Lower lobe of right lung (tissue), 2 donors: ENCODE measurements at regions not wholly inside any gene's neighbourhood (a gene's known extent, or its start where the extent isn't known, plus 50 kb on each side); places are given as distances from the start of the nearest gene placed in this dataset.

ENCODE experiments used
- ATAC-seq, 2 donors: fragments of 200-7000 bp; cut with Tn5 transposase; one replicate each; pipeline ENCODE4 v1.9.1; 2020 to 2022; ENCODE audit warnings: mild to moderate bottlenecking in 2 of 2, moderate library complexity in 2 of 2
- DNase-seq: peaks from one replicate; pipeline ENCODE4 v3.0.0-alpha.2; 2020
- H3K27ac ChIP-seq: fragments of 200-600 bp; one replicate; pipeline ENCODE4 v1.8.0; 2022
- H3K27me3 ChIP-seq: fragments of 200-600 bp; one replicate; pipeline ENCODE4 v1.8.0; 2022; ENCODE audit warnings: low read depth
- H3K36me3 ChIP-seq: fragments of 200-600 bp; one replicate; pipeline ENCODE4 v1.8.0; 2022; ENCODE audit warnings: mild to moderate bottlenecking
- H3K4me1 ChIP-seq: fragments of 200-600 bp; one replicate; pipeline ENCODE4 v1.8.0; 2022
- H3K4me3 ChIP-seq: fragments of 200-600 bp; one replicate; pipeline ENCODE4 v1.8.0; 2022; ENCODE audit warnings: mild to moderate bottlenecking
- H3K9me3 ChIP-seq: fragments of 200-600 bp; one replicate; pipeline ENCODE4 v1.8.0; 2022
- CTCF ChIP-seq: fragments of 200-600 bp; IDR thresholded peaks from one replicate; pipeline ENCODE4 v1.8.0; 2022; ENCODE audit warnings: antibody characterized with exemption, mild to moderate bottlenecking
- intact Hi-C: fragments of 100-400 bp; cut with DNase I; formaldehyde crosslinking; loops from one replicate; pipeline ENCODE4 v1.11.0; 2022
- donor health status: DM: no; HTN: yes; CAD: no; lungs with severe emphysema.

- ATAC-seq, result no peak
- Histone ChIP-seq H3K27ac (no peak overlapping the region), H3K4me3 (no peak overlapping the region), H3K27me3 (peaks cover 16% of the 10 kb centered on the region), H3K4me1 (peaks cover 11% of the 10 kb centered on the region), H3K9me3 (no peaks in the 10 kb centered on the region), H3K36me3 (no peaks in the 10 kb centered on the region)
- intact Hi-C loops, result no loop called here
- DNase-seq, result no peak
- no peak for TF ChIP-seq CTCF
These were observed 96.3 kb upstream of the DAP start for GRCh38 chr5:10857338-10857733.

- peak; percentile 77 for TF ChIP-seq CTCF
- H3K36me3 ChIP-seq, result no peaks in the 10 kb centered on the region
- ATAC-seq, result peak in 1 of 2 donors; percentile 53
- peaks cover 11% of the 10 kb centered on the region for H3K4me1 ChIP-seq
- peaks cover 16% of the 10 kb centered on the region for H3K27me3 ChIP-seq
- H3K4me3 ChIP-seq, result no peak overlapping the region
- no peaks in the 10 kb centered on the region for H3K9me3 ChIP-seq
- no peak overlapping the region for H3K27ac ChIP-seq
- no peak for DNase-seq
- intact Hi-C loops, result no loop called here
These were observed 95.8 kb upstream of the DAP start for GRCh38 chr5:10856683-10857337.

- intact Hi-C loops, result no loop called here
These were observed 95.0 kb upstream of the DAP start for GRCh38 chr5:10856071-10856470.

GRCh38 chr5:10854506-10855277 lies 93.7 kb upstream of the DAP start:
- TF ChIP-seq CTCF, result no peak
- no peak overlapping the region for H3K27ac ChIP-seq
- DNase-seq (peak; percentile 45), ATAC-seq (peak; percentile 53 to 60)
- no peaks in the 10 kb centered on the region for H3K9me3 ChIP-seq
- intact Hi-C loops, result no loop called here
- peaks cover 16% of the 10 kb centered on the region for H3K27me3 ChIP-seq
- H3K4me3 ChIP-seq, result no peak overlapping the region
- H3K36me3 ChIP-seq, result no peaks in the 10 kb centered on the region
- peaks cover 11% of the 10 kb centered on the region for H3K4me1 ChIP-seq

More at GRCh38 chr5:10856071-10856470, 95.0 kb upstream of the DAP start:
- Histone ChIP-seq H3K4me3 (no peak overlapping the region), H3K36me3 (no peaks in the 10 kb centered on the region), H3K9me3 (no peaks in the 10 kb centered on the region), H3K27me3 (peaks cover 16% of the 10 kb centered on the region), H3K4me1 (peaks cover 11% of the 10 kb centered on the region), H3K27ac (no peak overlapping the region)
- ATAC-seq (no peak), DNase-seq (no peak)
- no peak for TF ChIP-seq CTCF

- ATAC-seq (no peak), DNase-seq (no peak)
- Histone ChIP-seq H3K27ac (no peak overlapping the region), H3K4me3 (no peak overlapping the region), H3K4me1 (peaks cover 11% of the 10 kb centered on the region), H3K27me3 (peaks cover 13% of the 10 kb centered on the region), H3K36me3 (no peaks in the 10 kb centered on the region), H3K9me3 (no peaks in the 10 kb centered on the region)
- intact Hi-C loops, result no loop called here
- no peak for TF ChIP-seq CTCF
These were observed 92.1 kb upstream of the DAP start for GRCh38 chr5:10853154-10853553.
